ENCODE measurements at regions not wholly inside any gene's neighbourhood (a gene's known extent, or its start where the extent isn't known, plus 50 kb on each side); places are given as distances from the start of the nearest gene placed in this dataset.

GRCh38 chr13:106077017-106077416, 458.4 kb downstream of the EFNB2 start:
- no peak for DNase-seq (ENCODE audit: low read depth)
- no peak for TF ChIP-seq CTCF (IDR thresholded peaks at IDR 0.05; ENCODE audit: control insufficient read depth, insufficient read depth, low read depth, low read length, missing control alignments)
- H3K4me3 ChIP-seq (ENCODE audit: control insufficient read depth, low read depth, low read length): no peak overlapping the region

- no peak for DNase-seq (ENCODE audit: low read depth)
- H3K4me3 ChIP-seq (ENCODE audit: control insufficient read depth, low read depth, low read length): no peak overlapping the region
- TF ChIP-seq CTCF (IDR thresholded peaks at IDR 0.05; ENCODE audit: control insufficient read depth, insufficient read depth, low read depth, low read length, missing control alignments): no peak
These were observed 463.4 kb downstream of the EFNB2 start for GRCh38 chr13:106072014-106072413.

GRCh38 chr13:106063591-106064313, 471.7 kb downstream of the EFNB2 start:
- peak; percentile 56 for DNase-seq (ENCODE audit: low read depth)
- no peak overlapping the region for H3K4me3 ChIP-seq (ENCODE audit: control insufficient read depth, low read depth, low read length)
- no peak for TF ChIP-seq CTCF (IDR thresholded peaks at IDR 0.05; ENCODE audit: control insufficient read depth, insufficient read depth, low read depth, low read length, missing control alignments)

GRCh38 chr13:106061781-106062180, 473.7 kb downstream of the EFNB2 start:
- no peak for TF ChIP-seq CTCF (IDR thresholded peaks at IDR 0.05; ENCODE audit: control insufficient read depth, insufficient read depth, low read depth, low read length, missing control alignments)
- H3K4me3 ChIP-seq (ENCODE audit: control insufficient read depth, low read depth, low read length): no peak overlapping the region

GRCh38 chr13:106056851-106057250, 478.6 kb downstream of the EFNB2 start:
- no peak for DNase-seq (ENCODE audit: low read depth)
- no peak overlapping the region for H3K4me3 ChIP-seq (ENCODE audit: control insufficient read depth, low read depth, low read length)
- no peak for TF ChIP-seq CTCF (IDR thresholded peaks at IDR 0.05; ENCODE audit: control insufficient read depth, insufficient read depth, low read depth, low read length, missing control alignments)

More at GRCh38 chr13:106061781-106062180, 473.7 kb downstream of the EFNB2 start:
- DNase-seq (ENCODE audit: low read depth): no peak

- no peak overlapping the region for H3K4me3 ChIP-seq (ENCODE audit: control insufficient read depth, low read depth, low read length)
- no peak for TF ChIP-seq CTCF (IDR thresholded peaks at IDR 0.05; ENCODE audit: control insufficient read depth, insufficient read depth, low read depth, low read length, missing control alignments)
- peak; percentile 5 for DNase-seq (ENCODE audit: low read depth)
These were observed 483.2 kb downstream of the EFNB2 start for GRCh38 chr13:106052200-106052767.

Measured in AG09309 (cell line).